Mesothelial cell of epicardium (in vitro differentiated cells): ENCODE measurements at regions not wholly inside any gene's neighbourhood (a gene's known extent, or its start where the extent isn't known, plus 50 kb on each side); places are given as distances from the start of the nearest gene placed in this dataset.

Experiments used
- DNase-seq, 2 experiments: peaks; one replicate each; pipeline ENCODE4 v3.0.0; 2021; ENCODE audit warnings: low spot score in 2 of 2; ENCODE audit not compliant: unreplicated experiment in 2 of 2
- H3K27ac Mint-ChIP-seq: 2 replicates; pipeline ENCODE4 v1.8.0; 2021; ENCODE audit warnings: mixed read lengths
- H3K27me3 Mint-ChIP-seq: 2 replicates; pipeline ENCODE4 v1.8.0; 2021; ENCODE audit warnings: low read depth, mixed read lengths
- H3K36me3 Mint-ChIP-seq: 2 replicates; pipeline ENCODE4 v1.8.0; 2021; ENCODE audit warnings: mixed read lengths
- H3K4me1 Mint-ChIP-seq: 2 replicates; pipeline ENCODE4 v1.8.0; 2021; ENCODE audit warnings: mixed read lengths
- H3K4me3 Mint-ChIP-seq: 2 replicates; pipeline ENCODE4 v1.8.0; 2021; ENCODE audit warnings: mild to moderate bottlenecking, moderate library complexity, mixed read lengths
- H3K9me3 Mint-ChIP-seq: 2 replicates; pipeline ENCODE4 v1.8.0; 2021; ENCODE audit warnings: mixed read lengths
- CTCF ChIP-seq: fragments of 200-600 bp; sonication (generic); IDR thresholded peaks from one replicate; pipeline ENCODE4 v1.5.0; 2021; ENCODE audit warnings: antibody characterized with exemption; ENCODE audit not compliant: unreplicated experiment

- H3K27me3 Mint-ChIP-seq, result no peaks in the 10 kb centered on the region
- no peak for DNase-seq
- H3K9me3 Mint-ChIP-seq, result no peaks in the 10 kb centered on the region
- H3K36me3 Mint-ChIP-seq, result no peaks in the 10 kb centered on the region
- peaks cover 5% of the 10 kb centered on the region for H3K4me1 Mint-ChIP-seq
- no peak overlapping the region for H3K27ac Mint-ChIP-seq
- TF ChIP-seq CTCF, result no peak
- H3K4me3 Mint-ChIP-seq, result no peak overlapping the region
Observed at GRCh38 chr13:66071608-66072007, 1158.5 kb downstream of the PCDH9 start.

DNA sequence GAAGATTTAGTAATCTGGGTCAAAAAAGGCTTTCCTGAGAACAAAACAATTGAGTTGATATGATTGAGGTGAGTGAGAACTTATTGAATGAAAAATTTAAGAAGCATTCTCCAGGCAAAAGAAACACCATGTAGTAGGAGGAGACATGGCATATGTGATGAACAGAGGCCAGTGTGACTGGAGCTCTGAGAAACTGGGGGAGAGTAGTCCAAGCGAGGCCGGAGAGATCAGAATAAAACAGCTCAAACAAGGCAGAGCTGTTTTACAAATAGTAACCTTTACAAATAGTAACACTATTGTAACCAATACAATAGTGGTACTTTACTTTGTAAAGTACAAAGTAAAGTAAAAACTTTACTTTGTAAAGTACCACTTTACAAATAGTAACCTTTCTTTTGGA lies 1159.1 kb downstream of the PCDH9 start:
- Mint-ChIP-seq H3K9me3 (no peaks in the 10 kb centered on the region), H3K27ac (no peak overlapping the region), H3K27me3 (no peaks in the 10 kb centered on the region), H3K4me3 (no peak overlapping the region), H3K36me3 (no peaks in the 10 kb centered on the region), H3K4me1 (peaks cover 5% of the 10 kb centered on the region)
- TF ChIP-seq CTCF, result no peak
- no peak for DNase-seq

- no peak overlapping the region for H3K4me3 Mint-ChIP-seq
- H3K27me3 Mint-ChIP-seq, result no peaks in the 10 kb centered on the region
- H3K9me3 Mint-ChIP-seq, result no peaks in the 10 kb centered on the region
- H3K27ac Mint-ChIP-seq, result no peak overlapping the region
- TF ChIP-seq CTCF, result no peak
- H3K36me3 Mint-ChIP-seq, result no peaks in the 10 kb centered on the region
- DNase-seq, result no peak
- H3K4me1 Mint-ChIP-seq, result peaks cover 5% of the 10 kb centered on the region
Observed at GRCh38 chr13:66069570-66069969, 1160.6 kb downstream of the PCDH9 start.

DNA sequence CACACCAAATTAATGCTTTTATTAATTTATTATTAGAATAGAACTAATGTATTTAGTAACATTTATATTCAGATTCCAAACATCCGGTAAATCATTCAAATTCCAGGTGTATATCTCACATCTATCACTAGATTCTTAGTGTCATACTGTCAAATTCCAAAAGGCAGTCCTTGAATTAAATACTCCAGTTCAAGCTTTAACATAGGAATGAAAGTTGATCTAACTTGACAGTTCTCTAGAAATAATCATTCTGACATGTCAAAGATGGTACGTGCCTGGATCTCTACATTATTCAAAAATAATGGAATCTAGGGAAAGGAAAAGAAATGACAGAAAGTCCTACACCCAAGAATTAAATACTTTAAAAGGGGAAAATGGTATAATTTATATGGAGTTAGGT lies 1161.5 kb downstream of the PCDH9 start:
- TF ChIP-seq CTCF, result no peak

DNA sequence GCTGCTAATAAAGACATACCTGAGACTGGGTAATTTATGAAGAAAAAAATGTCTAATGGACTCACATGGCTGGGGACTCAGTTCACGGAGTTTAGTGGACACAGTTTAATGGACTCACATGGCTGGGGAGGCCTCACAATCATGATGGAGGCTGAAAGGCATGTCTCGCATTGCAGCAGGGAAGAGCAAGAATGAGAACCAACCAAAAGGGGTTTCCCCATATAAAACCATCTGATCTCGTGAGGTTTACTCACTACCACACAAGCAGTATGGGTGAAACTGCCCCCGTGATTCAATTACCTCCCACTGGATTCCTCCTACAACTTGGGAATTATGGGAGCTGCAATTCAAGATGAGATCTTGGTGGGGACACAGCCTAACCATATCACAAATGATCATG lies 1181.2 kb downstream of the PCDH9 start:
- Mint-ChIP-seq H3K27ac (no peak overlapping the region), H3K4me3 (no peak overlapping the region), H3K9me3 (peaks cover 13% of the 10 kb centered on the region), H3K36me3 (peaks cover 3% of the 10 kb centered on the region), H3K4me1 (peaks cover 14% of the 10 kb centered on the region), H3K27me3 (no peaks in the 10 kb centered on the region)
- no peak for TF ChIP-seq CTCF
- DNase-seq, result no peak

More for the DNA sequence above, 1161.5 kb downstream of the PCDH9 start:
- Mint-ChIP-seq H3K4me1 (peaks cover 5% of the 10 kb centered on the region), H3K4me3 (no peak overlapping the region), H3K27ac (no peak overlapping the region), H3K36me3 (no peaks in the 10 kb centered on the region), H3K27me3 (no peaks in the 10 kb centered on the region), H3K9me3 (no peaks in the 10 kb centered on the region)
- DNase-seq, result no peak

DNA sequence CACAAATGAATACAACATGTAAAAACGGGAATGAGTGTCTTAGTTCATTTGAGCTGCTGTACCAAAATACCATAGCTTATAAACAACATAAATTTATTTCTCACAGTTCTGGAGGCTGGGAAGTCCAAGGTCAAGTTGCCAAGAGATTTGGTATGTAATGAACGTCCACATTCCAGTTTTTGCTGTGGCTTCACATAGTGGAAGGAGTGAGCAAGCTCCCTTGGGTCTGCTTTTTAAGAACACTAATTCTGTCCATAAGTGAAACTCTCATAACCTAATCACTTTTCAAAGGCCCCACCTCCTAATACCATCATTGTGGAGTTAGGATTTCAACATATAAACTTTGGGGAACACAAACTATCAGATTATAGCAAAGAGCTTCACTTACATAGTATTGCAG lies 1189.6 kb downstream of the PCDH9 start:
- DNase-seq, result no peak

More for the DNA sequence above, 1189.6 kb downstream of the PCDH9 start:
- Mint-ChIP-seq H3K4me1 (peaks cover 20% of the 10 kb centered on the region), H3K36me3 (no peaks in the 10 kb centered on the region), H3K9me3 (peaks cover 18% of the 10 kb centered on the region), H3K27me3 (no peaks in the 10 kb centered on the region), H3K27ac (no peak overlapping the region), H3K4me3 (no peak overlapping the region)
- no peak for TF ChIP-seq CTCF
